PC-9 (cell line): ENCODE measurements at regions not wholly inside any gene's neighbourhood (a gene's known extent, or its start where the extent isn't known, plus 50 kb on each side); places are given as distances from the start of the nearest gene placed in this dataset.

Source experiments
- CTCF ChIP-seq: fragments of 200-600 bp; sonication (generic); conservative IDR thresholded peaks from 2 replicates; pipeline ENCODE4 v1.6.1; 2017; ENCODE audit warnings: mixed run types, antibody characterized with exemption, mild to moderate bottlenecking, moderate library complexity
- EZH2 ChIP-seq: fragments of 200-600 bp; sonication (generic); IDR thresholded peaks from 2 replicates; pipeline ENCODE4 v1.8.0; 2017; ENCODE audit warnings: antibody characterized with exemption, low read depth

GRCh38 chr18:30810580-30810979 lies 232.0 kb downstream of the DSC3 start:
- TF ChIP-seq CTCF (no peak), EZH2 (no peak)
